Natural killer cell (primary cell): ENCODE measurements at regions not wholly inside any gene's neighbourhood (a gene's known extent, or its start where the extent isn't known, plus 50 kb on each side); places are given as distances from the start of the nearest gene placed in this dataset.

Experiments used
- ATAC-seq, 3 donors: fragments of 150-1000 bp in 2 of 3; fragments of 200-7000 bp in 1 of 3; cut with Tn5 transposase; 1 replicate in 1 of 3; 2 replicates in 2 of 3; pipeline ENCODE4 v1.10.0; 2021; ENCODE audit warnings: mild to moderate bottlenecking in 2 of 3, moderate library complexity in 2 of 3
- DNase-seq, 2 donors: peaks; one replicate each; pipeline versions ENCODE4 v3.0.0 to v3.0.0-alpha.2; 2013 to 2021; ENCODE audit warnings: mixed read lengths in 1 of 2
- H3K27ac ChIP-seq: one replicate; pipeline ENCODE4 v1.5.1; 2013; ENCODE audit warnings: mild to moderate bottlenecking, low read length
- H3K27me3 ChIP-seq: one replicate; pipeline ENCODE4 v1.6.1; 2013; ENCODE audit warnings: low read length; ENCODE audit not compliant: control insufficient read depth, insufficient read depth
- H3K36me3 ChIP-seq: one replicate; pipeline ENCODE4 v1.6.1; 2013; ENCODE audit warnings: low read length; ENCODE audit not compliant: control insufficient read depth, insufficient read depth
- H3K4me1 ChIP-seq: one replicate; pipeline ENCODE4 v1.6.1; 2013; ENCODE audit warnings: low read length; ENCODE audit not compliant: control insufficient read depth, insufficient read depth
- H3K4me3 ChIP-seq: one replicate; pipeline ENCODE4 v1.5.1; 2013; ENCODE audit warnings: low read length
- H3K9me3 ChIP-seq: one replicate; pipeline ENCODE4 v1.6.1; 2013; ENCODE audit warnings: low read length; ENCODE audit not compliant: control insufficient read depth, insufficient read depth
- H3K27ac Mint-ChIP-seq, 2 donors: one replicate each; pipeline ENCODE4 v1.8.0; 2022; ENCODE audit warnings: mild to moderate bottlenecking in 2 of 2, mixed read lengths in 2 of 2, moderate library complexity in 1 of 2
- H3K27me3 Mint-ChIP-seq, 2 donors: one replicate each; pipeline ENCODE4 v1.8.0; 2022; ENCODE audit warnings: low read depth in 2 of 2, mixed read lengths in 2 of 2
- H3K36me3 Mint-ChIP-seq: one replicate; pipeline ENCODE4 v1.8.0; 2022; ENCODE audit warnings: mixed read lengths
- H3K4me1 Mint-ChIP-seq, 2 donors: one replicate each; pipeline ENCODE4 v1.8.0; 2022; ENCODE audit warnings: mixed read lengths in 2 of 2
- H3K4me3 Mint-ChIP-seq: one replicate; pipeline ENCODE4 v1.8.0; 2022; ENCODE audit warnings: mild to moderate bottlenecking, moderate library complexity, mixed read lengths
- H3K9me3 Mint-ChIP-seq, 2 donors: one replicate each; pipeline ENCODE4 v1.8.0; 2022; ENCODE audit warnings: mixed read lengths in 2 of 2
- CTCF ChIP-seq: fragments of 200-600 bp; IDR thresholded peaks from one replicate; pipeline ENCODE4 v1.8.0; 2022; ENCODE audit warnings: antibody characterized with exemption
- WGBS: methylation state at CpG from one replicate; pipeline ENCODE4 v1.1.7; 2013; ENCODE audit warnings: missing lambda C conversion rate; ENCODE audit not compliant: insufficient coverage; 5-methylcytosine and 5-hydroxymethylcytosine counted together
- intact Hi-C: fragments of 100-400 bp; cut with micrococcal nuclease; formaldehyde crosslinking; loops from one replicate; pipeline ENCODE4 v1.14.2; 2022

GRCh38 chr5:89908876-89909275 is 500.7 kb downstream of the CETN3 start:
- H3K4me1 ChIP-seq: no peaks in the 10 kb centered on the region
- Mint-ChIP-seq H3K27me3 (no peaks in the 10 kb centered on the region), H3K27ac (no peak overlapping the region), H3K4me3 (no peak overlapping the region), H3K36me3 (no peaks in the 10 kb centered on the region), H3K9me3 (peaks cover 7 to 8% of the 10 kb centered on the region in 2 donors), H3K4me1 (no peaks in the 10 kb centered on the region)
- no peak overlapping the region for H3K4me3 ChIP-seq
- no peaks in the 10 kb centered on the region for H3K27me3 ChIP-seq
- no peak for TF ChIP-seq CTCF
- ATAC-seq (no peak), DNase-seq (no peak)
- H3K27ac ChIP-seq: no peak overlapping the region
- intact Hi-C loops: no loop called here
- no peaks in the 10 kb centered on the region for H3K9me3 ChIP-seq
- no peaks in the 10 kb centered on the region for H3K36me3 ChIP-seq

GRCh38 chr5:89904442-89904841 is 505.1 kb downstream of the CETN3 start:
- H3K36me3 Mint-ChIP-seq: no peaks in the 10 kb centered on the region
- Histone ChIP-seq H3K9me3 (peaks cover 4% of the 10 kb centered on the region), H3K36me3 (no peaks in the 10 kb centered on the region), H3K27me3 (no peaks in the 10 kb centered on the region), H3K4me1 (no peaks in the 10 kb centered on the region), H3K27ac (no peak overlapping the region), H3K4me3 (no peak overlapping the region)
- H3K9me3 Mint-ChIP-seq: peaks cover 3 to 5% of the 10 kb centered on the region in 2 donors
- ATAC-seq (no peak), DNase-seq (no peak)
- intact Hi-C loops: no loop called here
- no peak overlapping the region for H3K27ac Mint-ChIP-seq
- H3K4me3 Mint-ChIP-seq: no peak overlapping the region
- no peak for TF ChIP-seq CTCF
- H3K27me3 Mint-ChIP-seq: no peaks in the 10 kb centered on the region
- WGBS: no CpG with 5 or more reads among the region's 2 CpGs
- no peaks in the 10 kb centered on the region for H3K4me1 Mint-ChIP-seq

GRCh38 chr5:89901983-89902382 is 507.6 kb downstream of the CETN3 start:
- H3K27ac ChIP-seq: no peak overlapping the region
- H3K9me3 ChIP-seq: peaks cover 4% of the 10 kb centered on the region
- H3K4me3 Mint-ChIP-seq: no peak overlapping the region
- no peaks in the 10 kb centered on the region for H3K4me1 Mint-ChIP-seq
- 89% methylated on average over 4 of the region's 4 CpGs for WGBS
- peaks cover 0 to 2% of the 10 kb centered on the region in 2 donors for H3K9me3 Mint-ChIP-seq
- intact Hi-C loops: no loop called here
- no peaks in the 10 kb centered on the region for H3K36me3 Mint-ChIP-seq
- no peak for ATAC-seq
- no peak for DNase-seq
- H3K4me3 ChIP-seq: no peak overlapping the region
- no peaks in the 10 kb centered on the region for H3K27me3 ChIP-seq
- TF ChIP-seq CTCF: no peak
- no peaks in the 10 kb centered on the region for H3K36me3 ChIP-seq
- H3K27me3 Mint-ChIP-seq: no peaks in the 10 kb centered on the region
- H3K4me1 ChIP-seq: no peaks in the 10 kb centered on the region
- H3K27ac Mint-ChIP-seq: no peak overlapping the region

- Mint-ChIP-seq H3K36me3 (no peaks in the 10 kb centered on the region), H3K4me1 (no peaks in the 10 kb centered on the region), H3K9me3 (peaks cover 0 to 2% of the 10 kb centered on the region in 2 donors), H3K4me3 (no peak overlapping the region), H3K27ac (no peak overlapping the region), H3K27me3 (no peaks in the 10 kb centered on the region)
- no peak for DNase-seq
- Histone ChIP-seq H3K27me3 (no peaks in the 10 kb centered on the region), H3K4me1 (no peaks in the 10 kb centered on the region), H3K4me3 (no peak overlapping the region), H3K36me3 (no peaks in the 10 kb centered on the region), H3K27ac (no peak overlapping the region), H3K9me3 (peaks cover 4% of the 10 kb centered on the region)
- intact Hi-C loops: no loop called here
- ATAC-seq: no peak
- TF ChIP-seq CTCF: no peak
- 93% methylated on average over 1 of the region's 1 CpG for WGBS
These were observed 508.2 kb downstream of the CETN3 start for GRCh38 chr5:89901346-89901745.
